ENCODE measurements at regions not wholly inside any gene's neighbourhood (a gene's known extent, or its start where the extent isn't known, plus 50 kb on each side); places are given as distances from the start of the nearest gene placed in this dataset.

DNA sequence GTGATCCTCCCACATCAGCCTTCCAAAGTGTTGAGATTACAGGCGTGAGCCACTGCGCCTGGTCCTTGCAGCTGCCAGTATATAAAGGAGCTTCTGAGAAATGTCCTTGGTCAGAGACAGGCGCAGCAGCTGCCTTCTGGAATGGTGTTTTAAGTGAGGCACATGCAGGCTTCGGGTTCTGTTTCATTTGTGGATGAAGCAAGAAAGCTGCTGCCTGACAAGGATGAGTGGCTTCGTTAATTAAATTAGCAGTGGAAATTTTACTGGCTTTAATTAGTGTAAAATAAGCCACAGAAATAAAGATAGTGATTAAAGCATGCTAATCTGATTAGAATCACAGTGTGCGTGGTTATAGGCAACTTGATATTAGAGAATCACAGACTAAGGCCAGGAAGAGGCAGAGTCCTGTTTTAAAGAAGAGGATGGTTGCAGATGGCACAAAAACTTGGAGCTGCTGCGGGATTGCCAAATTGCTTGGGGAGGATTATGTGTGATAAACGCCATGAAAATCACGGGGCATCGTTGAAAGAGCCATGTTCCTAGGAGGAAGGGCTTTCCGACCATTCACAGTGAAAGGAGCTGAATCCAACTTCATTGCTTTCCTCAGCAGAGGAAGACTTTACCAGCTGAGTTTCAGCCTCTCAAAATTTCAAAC lies 348.4 kb upstream of the FAT1 start:
- Histone ChIP-seq H3K4me3 (ENCODE audit: low read depth, low read length) (no peak overlapping the region), H3K36me3 (ENCODE audit: control insufficient read depth, insufficient read depth, low read length) (no peaks in the 10 kb centered on the region), H3K27me3 (ENCODE audit: control insufficient read depth, insufficient read depth, low read length) (no peaks in the 10 kb centered on the region)
- DNase-seq (ENCODE audit: low read depth), result no peak
- CTCF ChIA-PET, result no interaction called here
- POLR2A ChIA-PET, result no interaction called here
- TF ChIP-seq, protein P1, sequence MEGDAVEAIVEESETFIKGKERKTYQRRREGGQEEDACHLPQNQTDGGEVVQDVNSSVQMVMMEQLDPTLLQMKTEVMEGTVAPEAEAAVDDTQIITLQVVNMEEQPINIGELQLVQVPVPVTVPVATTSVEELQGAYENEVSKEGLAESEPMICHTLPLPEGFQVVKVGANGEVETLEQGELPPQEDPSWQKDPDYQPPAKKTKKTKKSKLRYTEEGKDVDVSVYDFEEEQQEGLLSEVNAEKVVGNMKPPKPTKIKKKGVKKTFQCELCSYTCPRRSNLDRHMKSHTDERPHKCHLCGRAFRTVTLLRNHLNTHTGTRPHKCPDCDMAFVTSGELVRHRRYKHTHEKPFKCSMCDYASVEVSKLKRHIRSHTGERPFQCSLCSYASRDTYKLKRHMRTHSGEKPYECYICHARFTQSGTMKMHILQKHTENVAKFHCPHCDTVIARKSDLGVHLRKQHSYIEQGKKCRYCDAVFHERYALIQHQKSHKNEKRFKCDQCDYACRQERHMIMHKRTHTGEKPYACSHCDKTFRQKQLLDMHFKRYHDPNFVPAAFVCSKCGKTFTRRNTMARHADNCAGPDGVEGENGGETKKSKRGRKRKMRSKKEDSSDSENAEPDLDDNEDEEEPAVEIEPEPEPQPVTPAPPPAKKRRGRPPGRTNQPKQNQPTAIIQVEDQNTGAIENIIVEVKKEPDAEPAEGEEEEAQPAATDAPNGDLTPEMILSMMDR (IDR thresholded peaks at IDR 0.05; ENCODE audit: insufficient read depth, low read depth, low read length), result no peak

DNA sequence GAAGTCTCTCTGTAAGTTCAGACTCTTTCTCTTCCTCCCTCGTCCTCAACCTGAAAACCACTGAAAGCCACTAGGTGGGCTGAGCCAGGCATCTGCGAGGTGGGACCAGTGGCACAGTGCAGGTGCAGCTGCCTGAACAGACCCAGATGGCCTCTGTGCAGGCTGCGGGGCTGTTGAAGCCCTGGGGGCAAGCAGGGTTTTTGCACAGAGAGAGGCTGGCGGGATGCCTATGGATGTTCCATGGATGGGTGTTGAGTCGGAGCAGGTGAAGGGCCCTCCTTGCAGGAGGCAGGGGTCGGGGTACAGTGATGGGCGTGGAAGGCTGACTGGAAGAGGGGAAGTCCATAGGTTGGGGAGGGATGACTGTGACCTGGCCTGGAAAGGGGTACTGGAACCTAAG lies 350.2 kb upstream of the FAT1 start:
- Histone ChIP-seq H3K27me3 (ENCODE audit: control insufficient read depth, insufficient read depth, low read length) (no peaks in the 10 kb centered on the region), H3K4me3 (ENCODE audit: low read depth, low read length) (no peak overlapping the region), H3K36me3 (ENCODE audit: control insufficient read depth, insufficient read depth, low read length) (no peaks in the 10 kb centered on the region)
- DNase-seq (ENCODE audit: low read depth), result no peak
- ChIA-PET CTCF (no interaction called here), POLR2A (no interaction called here)
- TF ChIP-seq, protein P1 (IDR thresholded peaks at IDR 0.05; ENCODE audit: insufficient read depth, low read depth, low read length), result no peak

DNA sequence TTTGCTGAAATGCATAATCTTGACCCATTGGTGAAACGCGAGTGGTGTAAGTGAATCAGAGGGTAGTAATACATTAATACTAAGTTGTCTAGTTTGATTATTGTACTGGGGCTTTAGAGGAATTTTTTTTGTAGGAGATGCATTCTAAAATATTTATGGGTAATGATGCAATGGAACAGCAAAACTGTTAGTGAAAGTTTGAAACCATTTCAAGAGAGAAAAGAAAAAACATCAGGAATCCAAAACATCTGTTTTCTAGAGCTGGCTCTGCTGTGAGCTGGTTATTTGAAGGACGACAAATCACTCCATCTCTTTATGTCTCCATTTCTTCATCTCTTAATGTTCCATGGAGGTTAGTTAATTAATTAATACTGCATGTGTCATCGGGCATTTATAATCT lies 351.9 kb upstream of the FAT1 start:
- H3K4me3 ChIP-seq (ENCODE audit: low read depth, low read length), result no peak overlapping the region
- peak; percentile 72 for DNase-seq (ENCODE audit: low read depth)
- TF ChIP-seq, protein P1 (IDR thresholded peaks at IDR 0.05; ENCODE audit: insufficient read depth, low read depth, low read length), result no peak
- ChIA-PET CTCF (no interaction called here), POLR2A (interaction anchor here (0.6 kb wide), 1 partner anchor 233 kb away, joined by 3 read pairs; no protein-coding TSS in a partner anchor)
- no peaks in the 10 kb centered on the region for H3K36me3 ChIP-seq (ENCODE audit: control insufficient read depth, insufficient read depth, low read length)
- no peaks in the 10 kb centered on the region for H3K27me3 ChIP-seq (ENCODE audit: control insufficient read depth, insufficient read depth, low read length)

DNA sequence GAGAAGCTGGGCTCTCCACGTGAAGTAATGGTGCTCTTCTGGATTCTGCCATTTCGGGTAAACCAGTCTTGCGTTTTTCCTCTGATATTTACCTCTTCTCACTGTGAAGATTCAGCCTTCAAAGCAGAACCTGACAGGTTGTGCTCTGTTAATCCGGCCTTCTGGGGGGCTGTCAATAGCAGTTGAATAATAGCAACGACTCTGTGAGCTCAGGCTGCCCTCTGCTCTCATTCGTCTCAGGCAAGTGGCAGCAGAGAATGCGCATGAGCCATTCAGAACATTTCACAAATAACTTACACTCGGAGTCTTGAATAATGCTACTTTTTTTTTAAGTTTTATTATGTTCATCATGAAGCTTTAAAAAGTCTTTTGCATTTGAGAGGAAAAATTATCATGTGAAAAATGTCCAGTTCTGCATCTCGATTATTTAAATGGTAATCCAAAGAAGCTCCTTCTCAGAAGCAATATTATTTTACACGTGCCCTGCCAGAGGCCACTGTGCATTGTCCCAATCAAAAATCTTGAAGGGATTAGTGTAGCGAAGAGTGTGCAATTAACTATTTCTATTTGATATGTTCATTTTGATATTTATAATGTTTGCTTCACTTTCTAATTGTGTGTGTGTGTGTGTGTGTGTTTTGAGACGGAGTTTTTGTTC lies 354.2 kb upstream of the FAT1 start:
- TF ChIP-seq, protein P1 (IDR thresholded peaks at IDR 0.05; ENCODE audit: insufficient read depth, low read depth, low read length), result no peak
- Histone ChIP-seq H3K4me3 (ENCODE audit: low read depth, low read length) (no peak overlapping the region), H3K36me3 (ENCODE audit: control insufficient read depth, insufficient read depth, low read length) (no peaks in the 10 kb centered on the region), H3K27me3 (ENCODE audit: control insufficient read depth, insufficient read depth, low read length) (no peaks in the 10 kb centered on the region)
- ChIA-PET CTCF (interaction anchor here (0.7 kb wide), 1 partner anchor 790 kb away, joined by 3 read pairs; no protein-coding TSS in a partner anchor), POLR2A (no interaction called here)
- no peak for DNase-seq (ENCODE audit: low read depth)

DNA sequence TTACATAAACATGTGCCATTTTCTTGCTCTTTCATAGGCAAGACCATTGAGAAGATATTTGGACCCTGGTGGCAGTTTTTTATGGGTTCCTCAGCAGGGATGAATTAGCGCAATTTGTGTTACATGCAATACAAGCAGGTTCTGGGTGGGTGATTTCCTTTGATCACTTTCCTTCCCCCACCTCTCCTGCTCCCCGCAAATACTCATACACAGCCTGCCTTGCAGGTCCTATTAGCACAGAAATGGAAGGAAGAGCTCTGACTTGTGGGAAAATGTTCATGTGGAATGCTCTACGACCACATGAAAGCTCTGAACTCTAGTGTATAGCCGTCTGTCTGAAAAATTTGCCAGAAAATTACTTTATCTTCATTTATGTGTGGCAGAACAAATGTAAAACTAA lies 361.0 kb upstream of the FAT1 start:
- ChIA-PET CTCF (no interaction called here), POLR2A (no interaction called here)
- no peaks in the 10 kb centered on the region; the same call in 1 of the 2 replicates for H3K27me3 ChIP-seq (ENCODE audit: control insufficient read depth, insufficient read depth, low read length)
- H3K36me3 ChIP-seq (ENCODE audit: control insufficient read depth, insufficient read depth, low read length), result no peaks in the 10 kb centered on the region
- H3K4me3 ChIP-seq (ENCODE audit: low read depth, low read length), result no peak overlapping the region
- TF ChIP-seq, protein P1 (IDR thresholded peaks at IDR 0.05; ENCODE audit: insufficient read depth, low read depth, low read length), result no peak
- no peak for DNase-seq (ENCODE audit: low read depth)

Data from BJ (cell line).